Activated naive CD4-positive, alpha-beta T cell treated with anti-CD3 and anti-CD28 coated beads for 36 hours (primary cell): ENCODE measurements at regions not wholly inside any gene's neighbourhood (a gene's known extent, or its start where the extent isn't known, plus 50 kb on each side); places are given as distances from the start of the nearest gene placed in this dataset.
"Not testable (repeated sequence)": the region's sequence is repeated elsewhere in the genome, so short reads cannot be mapped to it uniquely, and the experiment has no call there.

Source experiments
- CTCF ChIA-PET: fragments of 350-600 bp; sonication (Branson Sonifier 250); formaldehyde crosslinking; loops from one replicate; lab custom pipeline; 2021; ENCODE audit warnings: antibody characterized with exemption; lab: Charles Lee
- DNase-seq: peaks from one replicate; pipeline ENCODE4 v3.0.0-alpha.2; 2020
- H3K27ac Mint-ChIP-seq: one replicate; pipeline ENCODE4 v1.8.0; 2021; ENCODE audit warnings: mild to moderate bottlenecking, mixed read lengths
- H3K27me3 Mint-ChIP-seq: one replicate; pipeline ENCODE4 v1.8.0; 2021; ENCODE audit warnings: low read depth, mixed read lengths
- H3K36me3 Mint-ChIP-seq: one replicate; pipeline ENCODE4 v1.8.0; 2021; ENCODE audit warnings: low read depth, mixed read lengths
- H3K4me1 Mint-ChIP-seq: one replicate; pipeline ENCODE4 v1.8.0; 2021; ENCODE audit warnings: low read depth, mixed read lengths
- H3K4me3 Mint-ChIP-seq: one replicate; pipeline ENCODE4 v1.8.0; 2021; ENCODE audit warnings: mild to moderate bottlenecking, moderate library complexity, mixed read lengths
- H3K9me3 Mint-ChIP-seq: one replicate; pipeline ENCODE4 v1.8.0; 2021; ENCODE audit warnings: mixed read lengths
- intact Hi-C: fragments of 100-400 bp; cut with micrococcal nuclease; formaldehyde crosslinking; loops from one replicate; pipeline ENCODE4 v1.15.1; 2023

GRCh38 chr6:40874495-40874894 lies 164.5 kb downstream of the UNC5CL start:
- CTCF ChIA-PET, result no interaction called here
- Mint-ChIP-seq H3K9me3 (peaks cover 7% of the 10 kb centered on the region), H3K4me1 (peaks cover 9% of the 10 kb centered on the region), H3K27me3 (peaks cover 25% of the 10 kb centered on the region), H3K27ac (no peak overlapping the region), H3K4me3 (no peak overlapping the region), H3K36me3 (no peaks in the 10 kb centered on the region)
- intact Hi-C loops, result no loop called here
- DNase-seq, result no peak

- H3K27ac Mint-ChIP-seq, result no peak overlapping the region
- CTCF ChIA-PET, result no interaction called here
- no peak for DNase-seq
- peaks cover 12% of the 10 kb centered on the region for H3K27me3 Mint-ChIP-seq
- no peak overlapping the region for H3K4me3 Mint-ChIP-seq
- intact Hi-C loops, result no loop called here
- no peaks in the 10 kb centered on the region for H3K36me3 Mint-ChIP-seq
- no peaks in the 10 kb centered on the region for H3K4me1 Mint-ChIP-seq
- no peaks in the 10 kb centered on the region for H3K9me3 Mint-ChIP-seq
These were observed 167.6 kb downstream of the UNC5CL start for GRCh38 chr6:40871424-40871823.

GRCh38 chr6:40868089-40868865 lies 170.7 kb downstream of the UNC5CL start:
- H3K27me3 Mint-ChIP-seq, DNase-seq, CTCF ChIA-PET, H3K4me1 Mint-ChIP-seq, H3K9me3 Mint-ChIP-seq, intact Hi-C loops, H3K36me3 Mint-ChIP-seq, H3K27ac Mint-ChIP-seq, H3K4me3 Mint-ChIP-seq: not testable (repeated sequence)

GRCh38 chr6:40867527-40867926 lies 171.5 kb downstream of the UNC5CL start:
- H3K4me1 Mint-ChIP-seq, intact Hi-C loops, H3K27ac Mint-ChIP-seq, DNase-seq, H3K36me3 Mint-ChIP-seq, H3K27me3 Mint-ChIP-seq, H3K9me3 Mint-ChIP-seq, CTCF ChIA-PET, H3K4me3 Mint-ChIP-seq: not testable (repeated sequence)

- H3K9me3 Mint-ChIP-seq, intact Hi-C loops, H3K4me3 Mint-ChIP-seq, CTCF ChIA-PET, H3K36me3 Mint-ChIP-seq, H3K4me1 Mint-ChIP-seq, DNase-seq, H3K27ac Mint-ChIP-seq, H3K27me3 Mint-ChIP-seq: not testable (repeated sequence)
These were observed 173.8 kb downstream of the UNC5CL start for GRCh38 chr6:40865259-40865658.

- CTCF ChIA-PET, result interaction anchor here (0.6 kb wide), 1 partner anchor 135 kb away, joined by 3 read pairs; no protein-coding TSS in a partner anchor
- H3K4me3 Mint-ChIP-seq, result no peak overlapping the region
- peaks cover 4% of the 10 kb centered on the region for H3K27me3 Mint-ChIP-seq
These were observed 178.6 kb downstream of the UNC5CL start for GRCh38 chr6:40860443-40860842.

GRCh38 chr6:40856271-40856670 lies 182.8 kb downstream of the UNC5CL start:
- H3K4me3 Mint-ChIP-seq, result no peak overlapping the region
- H3K9me3 Mint-ChIP-seq, result no peaks in the 10 kb centered on the region
- intact Hi-C loops, result no loop called here
- no peak for DNase-seq
- peaks cover 4% of the 10 kb centered on the region for H3K27me3 Mint-ChIP-seq
- H3K36me3 Mint-ChIP-seq, result no peaks in the 10 kb centered on the region
- H3K27ac Mint-ChIP-seq, result no peak overlapping the region
- CTCF ChIA-PET, result no interaction called here
- H3K4me1 Mint-ChIP-seq, result peaks cover 8% of the 10 kb centered on the region

More at GRCh38 chr6:40860443-40860842, 178.6 kb downstream of the UNC5CL start:
- intact Hi-C loops, result no loop called here
- H3K4me1 Mint-ChIP-seq, result no peaks in the 10 kb centered on the region
- no peak overlapping the region for H3K27ac Mint-ChIP-seq
- H3K36me3 Mint-ChIP-seq, result no peaks in the 10 kb centered on the region
- DNase-seq, result no peak
- no peaks in the 10 kb centered on the region for H3K9me3 Mint-ChIP-seq

GRCh38 chr6:40855168-40855880 lies 183.7 kb downstream of the UNC5CL start:
- no peak overlapping the region for H3K4me3 Mint-ChIP-seq
- peaks cover 8% of the 10 kb centered on the region for H3K4me1 Mint-ChIP-seq
- H3K27ac Mint-ChIP-seq, result no peak overlapping the region
- CTCF ChIA-PET, result interaction anchor here (1.7 kb wide), 1 partner anchor 33 kb away, joined by 5 read pairs; no protein-coding TSS in a partner anchor
- intact Hi-C loops, result no loop called here
- H3K36me3 Mint-ChIP-seq, result no peaks in the 10 kb centered on the region
- DNase-seq, result no peak
- H3K27me3 Mint-ChIP-seq, result peaks cover 4% of the 10 kb centered on the region
- no peaks in the 10 kb centered on the region for H3K9me3 Mint-ChIP-seq

GRCh38 chr6:40854592-40854991 lies 184.4 kb downstream of the UNC5CL start:
- no peak overlapping the region for H3K27ac Mint-ChIP-seq
- no peaks in the 10 kb centered on the region for H3K9me3 Mint-ChIP-seq
- CTCF ChIA-PET, result interaction anchor here (1.7 kb wide), 1 partner anchor 33 kb away, joined by 5 read pairs; no protein-coding TSS in a partner anchor
- peaks cover 8% of the 10 kb centered on the region for H3K4me1 Mint-ChIP-seq
- H3K4me3 Mint-ChIP-seq, result no peak overlapping the region
- H3K27me3 Mint-ChIP-seq, result peaks cover 1% of the 10 kb centered on the region
- no peak for DNase-seq
- intact Hi-C loops, result loop anchor here (5.0 kb wide), 1 partner anchor 58 kb away; no protein-coding TSS in a partner anchor
- H3K36me3 Mint-ChIP-seq, result no peaks in the 10 kb centered on the region

- no peaks in the 10 kb centered on the region for H3K27me3 Mint-ChIP-seq
- no peaks in the 10 kb centered on the region for H3K9me3 Mint-ChIP-seq
- peak overlapping the region; percentile 43 for H3K27ac Mint-ChIP-seq
- intact Hi-C loops, result loop anchor here (5.0 kb wide), 1 partner anchor 59 kb away; no protein-coding TSS in a partner anchor
- peak; percentile 26 for DNase-seq
- H3K4me1 Mint-ChIP-seq, result peaks cover 8% of the 10 kb centered on the region
- CTCF ChIA-PET, result no interaction called here
- no peaks in the 10 kb centered on the region for H3K36me3 Mint-ChIP-seq
- H3K4me3 Mint-ChIP-seq, result no peak overlapping the region
These were observed 186.1 kb downstream of the UNC5CL start for GRCh38 chr6:40852779-40853373.

GRCh38 chr6:40849546-40849945 lies 189.5 kb downstream of the UNC5CL start:
- intact Hi-C loops, result no loop called here
- Mint-ChIP-seq H3K4me1 (peaks cover 8% of the 10 kb centered on the region), H3K36me3 (no peaks in the 10 kb centered on the region), H3K27ac (no peak overlapping the region), H3K9me3 (no peaks in the 10 kb centered on the region), H3K27me3 (peaks cover 9% of the 10 kb centered on the region), H3K4me3 (no peak overlapping the region)
- CTCF ChIA-PET, result interaction anchor here (0.9 kb wide), 1 partner anchor 190 kb away, joined by 3 read pairs; the partner anchor contains the start of gene UNC5CL
- no peak for DNase-seq

GRCh38 chr6:40848868-40849514 lies 190.0 kb downstream of the UNC5CL start:
- DNase-seq, result no peak
- peaks cover 11% of the 10 kb centered on the region for H3K27me3 Mint-ChIP-seq
- intact Hi-C loops, result no loop called here

More at GRCh38 chr6:40848868-40849514, 190.0 kb downstream of the UNC5CL start:
- H3K4me1 Mint-ChIP-seq, result peaks cover 8% of the 10 kb centered on the region
- H3K36me3 Mint-ChIP-seq, result no peaks in the 10 kb centered on the region
- no peak overlapping the region for H3K4me3 Mint-ChIP-seq
- CTCF ChIA-PET, result interaction anchor here (0.9 kb wide), 1 partner anchor 190 kb away, joined by 3 read pairs; the partner anchor contains the start of gene UNC5CL
- H3K27ac Mint-ChIP-seq, result no peak overlapping the region
- H3K9me3 Mint-ChIP-seq, result no peaks in the 10 kb centered on the region
